Esophagus squamous epithelium (tissue), 5 donors: ENCODE measurements at regions not wholly inside any gene's neighbourhood (a gene's known extent, or its start where the extent isn't known, plus 50 kb on each side); places are given as distances from the start of the nearest gene placed in this dataset.

ENCODE experiments used
- DNase-seq: peaks from one replicate; lab custom pipeline; 2025; lab: John Stamatoyannopoulos, UW
- H3K27ac ChIP-seq, 4 donors: fragments of 200-600 bp; sonication (generic); one replicate each; pipeline ENCODE4 v1.5.1; 2016 to 2019; ENCODE audit warnings: mild to moderate bottlenecking in 1 of 4
- H3K27me3 ChIP-seq, 4 donors: fragments of 200-600 bp; sonication (generic); 1 replicate in 3 of 4; 2 replicates in 1 of 4; pipeline versions ENCODE4 v1.5.1 to v1.6.0; 2017 to 2021; ENCODE audit warnings: antibody characterized with exemption in 1 of 4
- H3K36me3 ChIP-seq, 3 donors: fragments of 200-600 bp; sonication (generic); one replicate each; pipeline ENCODE4 v1.5.1; 2016 to 2019
- H3K4me1 ChIP-seq, 3 donors: fragments of 200-600 bp; sonication (generic); one replicate each; pipeline ENCODE4 v1.5.1; 2017 to 2019
- H3K4me3 ChIP-seq, 4 donors: fragments of 200-600 bp; sonication (generic); 1 replicate in 3 of 4; 2 replicates in 1 of 4; pipeline ENCODE4 v1.5.1; 2016 to 2019; ENCODE audit warnings: mild to moderate bottlenecking in 2 of 4, moderate library complexity in 1 of 4
- H3K9me3 ChIP-seq, 3 donors: fragments of 200-600 bp; sonication (generic); one replicate each; pipeline ENCODE4 v1.5.1; 2016 to 2019
- POLR2A ChIP-seq, 4 donors: fragments of 450-650 bp; IDR thresholded peaks; one replicate each; pipeline ENCODE4 v1.6.1; 2017; ENCODE audit warnings: antibody characterized with exemption in 4 of 4, mild to moderate bottlenecking in 4 of 4, moderate library complexity in 3 of 4
- WGBS, 2 donors: methylation state at CpG; one replicate each; pipeline ENCODE4 v1.1.5; 2018; 5-methylcytosine and 5-hydroxymethylcytosine counted together
- intact Hi-C: fragments of 100-400 bp; cut with DNase I; formaldehyde crosslinking; loops from one replicate; pipeline ENCODE4 v1.15.0; 2022
- TF ChIP-seq, protein P1 (sequence below), 6 experiments: fragments of 450-650 bp in 4 of 6; fragments of 200-600 bp in 2 of 6; sonication (generic) in 2 of 6; IDR thresholded peaks; one replicate each; pipeline ENCODE4 v1.5.1; 2016 to 2019; ENCODE audit warnings: antibody characterized with exemption in 6 of 6, mild to moderate bottlenecking in 4 of 6, moderate library complexity in 4 of 6
- donor health status: DM: yes; HTN: yes; CAD: no.

DNA sequence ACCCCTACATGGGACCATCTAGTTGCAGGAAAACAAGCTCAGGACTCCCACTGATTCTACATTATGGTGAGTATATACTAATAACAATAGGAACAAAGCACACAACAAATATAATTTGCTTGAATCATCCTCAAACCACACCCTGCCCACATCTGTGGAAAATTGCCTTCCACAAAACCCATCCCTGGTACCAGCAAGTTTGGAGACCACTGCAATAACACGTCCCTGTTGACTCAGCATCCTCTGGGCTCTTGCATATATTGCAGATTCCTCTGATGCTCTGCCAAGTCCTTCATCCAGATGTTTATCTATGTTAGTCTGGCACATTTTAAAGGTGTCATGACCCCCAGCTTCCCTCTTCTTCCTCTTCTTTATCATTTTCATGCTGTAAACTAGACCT is 138.4 kb downstream of the PCTP start:
- Histone ChIP-seq H3K36me3 (no peaks in the 10 kb centered on the region), H3K27ac (no peak overlapping the region), H3K9me3 (no peaks in the 10 kb centered on the region), H3K27me3 (no peaks in the 10 kb centered on the region), H3K4me1 (no peaks in the 10 kb centered on the region), H3K4me3 (no peak overlapping the region)
- no peak for TF ChIP-seq POLR2A (IDR thresholded peaks at IDR 0.05)
- TF ChIP-seq, protein P1, sequence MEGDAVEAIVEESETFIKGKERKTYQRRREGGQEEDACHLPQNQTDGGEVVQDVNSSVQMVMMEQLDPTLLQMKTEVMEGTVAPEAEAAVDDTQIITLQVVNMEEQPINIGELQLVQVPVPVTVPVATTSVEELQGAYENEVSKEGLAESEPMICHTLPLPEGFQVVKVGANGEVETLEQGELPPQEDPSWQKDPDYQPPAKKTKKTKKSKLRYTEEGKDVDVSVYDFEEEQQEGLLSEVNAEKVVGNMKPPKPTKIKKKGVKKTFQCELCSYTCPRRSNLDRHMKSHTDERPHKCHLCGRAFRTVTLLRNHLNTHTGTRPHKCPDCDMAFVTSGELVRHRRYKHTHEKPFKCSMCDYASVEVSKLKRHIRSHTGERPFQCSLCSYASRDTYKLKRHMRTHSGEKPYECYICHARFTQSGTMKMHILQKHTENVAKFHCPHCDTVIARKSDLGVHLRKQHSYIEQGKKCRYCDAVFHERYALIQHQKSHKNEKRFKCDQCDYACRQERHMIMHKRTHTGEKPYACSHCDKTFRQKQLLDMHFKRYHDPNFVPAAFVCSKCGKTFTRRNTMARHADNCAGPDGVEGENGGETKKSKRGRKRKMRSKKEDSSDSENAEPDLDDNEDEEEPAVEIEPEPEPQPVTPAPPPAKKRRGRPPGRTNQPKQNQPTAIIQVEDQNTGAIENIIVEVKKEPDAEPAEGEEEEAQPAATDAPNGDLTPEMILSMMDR (IDR thresholded peaks at IDR 0.05) = no peak
- no peak for DNase-seq
- intact Hi-C loops = no loop called here
- WGBS, 2 donors = 15 to 38% methylated on average over 1 of the region's 1 CpG

GRCh38 chr17:55895112-55895759 is 144.4 kb downstream of the PCTP start:
- intact Hi-C loops = no loop called here
- no peaks in the 10 kb centered on the region for H3K4me1 ChIP-seq
- no peak for DNase-seq

GRCh38 chr17:55897301-55897700 is 146.4 kb downstream of the PCTP start:
- TF ChIP-seq POLR2A (IDR thresholded peaks at IDR 0.05) = no peak
- TF ChIP-seq, protein P1 (IDR thresholded peaks at IDR 0.05) = no peak
- Histone ChIP-seq H3K4me1 (no peaks in the 10 kb centered on the region), H3K27me3 (peaks cover 0 to 4% (median 0%) of the 10 kb centered on the region in 4 donors), H3K4me3 (no peak overlapping the region), H3K9me3 (no peaks in the 10 kb centered on the region), H3K36me3 (no peaks in the 10 kb centered on the region), H3K27ac (no peak overlapping the region)
- 71 to 73% methylated on average over 3 to 4 of the region's 4 CpGs for WGBS, 2 donors
- intact Hi-C loops = no loop called here
- no peak for DNase-seq

More at GRCh38 chr17:55895112-55895759, 144.4 kb downstream of the PCTP start:
- peak overlapping the region in 1 of 4 donors; percentile 47 for H3K27ac ChIP-seq
- TF ChIP-seq, protein P1 (IDR thresholded peaks at IDR 0.05) = no peak
- no peak for TF ChIP-seq POLR2A (IDR thresholded peaks at IDR 0.05)
- no peak overlapping the region for H3K4me3 ChIP-seq
- H3K36me3 ChIP-seq = no peaks in the 10 kb centered on the region
- H3K27me3 ChIP-seq = no peaks in the 10 kb centered on the region
- H3K9me3 ChIP-seq = no peaks in the 10 kb centered on the region
- 56 to 67% methylated on average over 5 of the region's 5 CpGs for WGBS, 2 donors

GRCh38 chr17:55898195-55898594 is 147.3 kb downstream of the PCTP start:
- Histone ChIP-seq H3K4me1 (no peaks in the 10 kb centered on the region), H3K4me3 (no peak overlapping the region), H3K27me3 (peaks cover 0 to 4% (median 0%) of the 10 kb centered on the region in 4 donors), H3K27ac (no peak overlapping the region), H3K36me3 (no peaks in the 10 kb centered on the region), H3K9me3 (no peaks in the 10 kb centered on the region)
- TF ChIP-seq POLR2A (IDR thresholded peaks at IDR 0.05) = no peak
- TF ChIP-seq, protein P1 (IDR thresholded peaks at IDR 0.05) = no peak
- intact Hi-C loops = no loop called here
- 50 to 67% methylated on average over 1 of the region's 1 CpG for WGBS, 2 donors
- DNase-seq = no peak

DNA sequence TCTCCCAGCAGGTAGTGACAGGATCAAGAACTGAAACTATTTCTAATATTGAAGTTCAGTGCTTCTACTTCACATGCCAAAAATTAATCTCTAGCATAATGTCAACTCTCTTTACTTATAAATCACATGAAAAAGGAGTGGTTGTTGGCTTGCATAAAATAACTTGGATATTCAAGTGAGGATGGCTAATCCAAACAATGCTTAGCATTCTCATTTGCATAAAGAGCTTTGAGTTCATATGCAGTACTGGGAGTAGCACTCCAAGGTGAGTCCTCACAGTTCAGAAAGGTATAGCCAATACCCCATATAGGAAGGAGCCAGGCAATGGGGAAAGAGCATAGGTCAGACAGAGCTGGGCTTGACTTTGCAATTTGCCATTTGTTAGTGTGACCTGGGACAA is 149.3 kb downstream of the PCTP start:
- H3K4me1 ChIP-seq = no peaks in the 10 kb centered on the region
- peaks cover 0 to 4% (median 0%) of the 10 kb centered on the region in 4 donors for H3K27me3 ChIP-seq
- no peaks in the 10 kb centered on the region for H3K9me3 ChIP-seq
- H3K27ac ChIP-seq = no peak overlapping the region
- H3K4me3 ChIP-seq = no peak overlapping the region
- no peaks in the 10 kb centered on the region for H3K36me3 ChIP-seq
- intact Hi-C loops = no loop called here
- DNase-seq = no peak
- TF ChIP-seq POLR2A (IDR thresholded peaks at IDR 0.05) = no peak
- TF ChIP-seq, protein P1 (IDR thresholded peaks at IDR 0.05) = no peak
